DND-41 (cell line): ENCODE measurements at regions not wholly inside any gene's neighbourhood (a gene's known extent, or its start where the extent isn't known, plus 50 kb on each side); places are given as distances from the start of the nearest gene placed in this dataset.

Experiments used
- EZH2 ChIP-seq: IDR thresholded peaks from 3 replicates; pipeline ENCODE4 v1.6.1; 2012; ENCODE audit warnings: borderline replicate concordance, low read depth, mild to moderate bottlenecking, moderate library complexity, low read length, inconsistent platforms; ENCODE audit not compliant: severe bottlenecking
- TF ChIP-seq, protein P1 (sequence below): IDR thresholded peaks from 2 replicates; pipeline ENCODE4 v1.5.1; 2012; ENCODE audit warnings: borderline replicate concordance, low read length, moderate library complexity, mild to moderate bottlenecking; ENCODE audit not compliant: poor library complexity, severe bottlenecking; ENCODE audit errors: extremely low read depth

GRCh38 chr5:89297066-89297465 lies 414.1 kb upstream of the MEF2C start:
- no peak for TF ChIP-seq EZH2
- TF ChIP-seq, protein P1, sequence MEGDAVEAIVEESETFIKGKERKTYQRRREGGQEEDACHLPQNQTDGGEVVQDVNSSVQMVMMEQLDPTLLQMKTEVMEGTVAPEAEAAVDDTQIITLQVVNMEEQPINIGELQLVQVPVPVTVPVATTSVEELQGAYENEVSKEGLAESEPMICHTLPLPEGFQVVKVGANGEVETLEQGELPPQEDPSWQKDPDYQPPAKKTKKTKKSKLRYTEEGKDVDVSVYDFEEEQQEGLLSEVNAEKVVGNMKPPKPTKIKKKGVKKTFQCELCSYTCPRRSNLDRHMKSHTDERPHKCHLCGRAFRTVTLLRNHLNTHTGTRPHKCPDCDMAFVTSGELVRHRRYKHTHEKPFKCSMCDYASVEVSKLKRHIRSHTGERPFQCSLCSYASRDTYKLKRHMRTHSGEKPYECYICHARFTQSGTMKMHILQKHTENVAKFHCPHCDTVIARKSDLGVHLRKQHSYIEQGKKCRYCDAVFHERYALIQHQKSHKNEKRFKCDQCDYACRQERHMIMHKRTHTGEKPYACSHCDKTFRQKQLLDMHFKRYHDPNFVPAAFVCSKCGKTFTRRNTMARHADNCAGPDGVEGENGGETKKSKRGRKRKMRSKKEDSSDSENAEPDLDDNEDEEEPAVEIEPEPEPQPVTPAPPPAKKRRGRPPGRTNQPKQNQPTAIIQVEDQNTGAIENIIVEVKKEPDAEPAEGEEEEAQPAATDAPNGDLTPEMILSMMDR = no peak
